Colonic mucosa (tissue), 4 donors: ENCODE measurements at regions not wholly inside any gene's neighbourhood (a gene's known extent, or its start where the extent isn't known, plus 50 kb on each side); places are given as distances from the start of the nearest gene placed in this dataset.

ENCODE experiments used
- DNase-seq: peaks from one replicate; pipeline ENCODE4 v3.0.0-alpha.2; 2020
- H3K27ac ChIP-seq: fragments of 200-600 bp; one replicate; pipeline ENCODE4 v1.8.0; 2021
- H3K27me3 ChIP-seq: fragments of 200-600 bp; one replicate; pipeline ENCODE4 v1.8.0; 2021
- H3K36me3 ChIP-seq: fragments of 200-600 bp; one replicate; pipeline ENCODE4 v1.8.0; 2021
- H3K4me1 ChIP-seq: fragments of 200-600 bp; one replicate; pipeline ENCODE4 v1.8.0; 2021; ENCODE audit warnings: mild to moderate bottlenecking
- H3K4me3 ChIP-seq: fragments of 200-600 bp; one replicate; pipeline ENCODE4 v1.8.0; 2021
- H3K9ac ChIP-seq, 2 donors: one replicate each; pipeline ENCODE4 v1.7.0; 2013; ENCODE audit warnings: control low read depth in 2 of 2, low read depth in 2 of 2, low read length in 2 of 2
- H3K9me3 ChIP-seq: fragments of 200-600 bp; one replicate; pipeline ENCODE4 v1.8.0; 2021
- intact Hi-C: fragments of 100-400 bp; cut with DNase I; formaldehyde crosslinking; loops from one replicate; pipeline ENCODE4 v1.14.1; 2022
- TF ChIP-seq, protein P1 (sequence below): fragments of 200-600 bp; IDR thresholded peaks from one replicate; pipeline ENCODE4 v1.8.0; 2022; ENCODE audit warnings: antibody characterized with exemption, mild to moderate bottlenecking
- donor health status: healthy.
- donor health status: DM: no; HTN: no; CAD: no.
- donor health status: DM: no; HTN: no; CAD: no.

DNA sequence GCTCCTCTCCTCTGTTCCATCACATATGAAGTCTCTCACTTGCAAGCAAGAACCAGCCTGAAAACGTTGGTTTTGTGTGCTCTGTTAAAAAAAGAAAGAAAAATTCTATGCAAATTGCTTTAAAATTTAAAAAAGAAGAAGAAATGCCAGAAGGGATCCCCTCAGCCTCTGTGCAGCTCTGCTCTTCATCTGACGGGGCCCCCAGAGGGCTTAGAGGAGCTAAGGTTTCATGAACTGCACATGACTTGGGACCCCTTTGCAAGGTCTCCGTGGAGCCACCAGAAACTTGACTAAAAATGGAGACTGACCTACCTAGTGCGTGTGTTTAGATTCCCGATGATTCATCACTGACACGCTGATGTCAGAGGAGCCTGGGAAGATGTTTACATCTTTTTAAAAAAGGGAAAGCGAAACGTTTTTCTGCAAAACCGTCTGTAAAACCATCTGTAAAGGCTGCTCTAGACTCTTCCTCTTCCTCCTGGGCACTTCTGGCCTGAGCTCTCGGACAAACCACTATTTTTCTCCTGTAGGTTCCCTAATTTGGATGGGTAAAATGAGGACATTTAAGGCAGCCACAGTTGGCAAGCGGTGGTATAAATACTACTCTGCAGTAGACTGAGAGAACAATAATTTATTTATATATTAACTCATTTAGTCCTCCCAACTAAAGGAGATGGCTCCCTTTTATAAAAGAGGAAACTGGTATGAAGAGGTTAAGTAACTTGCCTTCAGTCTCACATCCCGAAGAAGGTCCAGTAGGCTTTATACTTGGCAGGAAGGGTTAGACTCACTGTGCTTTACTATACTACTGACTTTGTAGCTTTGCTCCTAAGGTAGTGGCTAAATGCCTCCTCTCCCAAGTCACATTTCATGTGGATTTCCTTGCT, 67.2 kb upstream of the POLG start:
- Histone ChIP-seq H3K4me3 (no peak overlapping the region), H3K9me3 (no peaks in the 10 kb centered on the region), H3K27ac (no peak overlapping the region), H3K9ac (no peak overlapping the region), H3K4me1 (peaks cover 10% of the 10 kb centered on the region), H3K36me3 (no peaks in the 10 kb centered on the region), H3K27me3 (peaks cover 76% of the 10 kb centered on the region)
- intact Hi-C loops: no loop called here
- DNase-seq: no peak
- TF ChIP-seq, protein P1, sequence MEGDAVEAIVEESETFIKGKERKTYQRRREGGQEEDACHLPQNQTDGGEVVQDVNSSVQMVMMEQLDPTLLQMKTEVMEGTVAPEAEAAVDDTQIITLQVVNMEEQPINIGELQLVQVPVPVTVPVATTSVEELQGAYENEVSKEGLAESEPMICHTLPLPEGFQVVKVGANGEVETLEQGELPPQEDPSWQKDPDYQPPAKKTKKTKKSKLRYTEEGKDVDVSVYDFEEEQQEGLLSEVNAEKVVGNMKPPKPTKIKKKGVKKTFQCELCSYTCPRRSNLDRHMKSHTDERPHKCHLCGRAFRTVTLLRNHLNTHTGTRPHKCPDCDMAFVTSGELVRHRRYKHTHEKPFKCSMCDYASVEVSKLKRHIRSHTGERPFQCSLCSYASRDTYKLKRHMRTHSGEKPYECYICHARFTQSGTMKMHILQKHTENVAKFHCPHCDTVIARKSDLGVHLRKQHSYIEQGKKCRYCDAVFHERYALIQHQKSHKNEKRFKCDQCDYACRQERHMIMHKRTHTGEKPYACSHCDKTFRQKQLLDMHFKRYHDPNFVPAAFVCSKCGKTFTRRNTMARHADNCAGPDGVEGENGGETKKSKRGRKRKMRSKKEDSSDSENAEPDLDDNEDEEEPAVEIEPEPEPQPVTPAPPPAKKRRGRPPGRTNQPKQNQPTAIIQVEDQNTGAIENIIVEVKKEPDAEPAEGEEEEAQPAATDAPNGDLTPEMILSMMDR: no peak

DNA sequence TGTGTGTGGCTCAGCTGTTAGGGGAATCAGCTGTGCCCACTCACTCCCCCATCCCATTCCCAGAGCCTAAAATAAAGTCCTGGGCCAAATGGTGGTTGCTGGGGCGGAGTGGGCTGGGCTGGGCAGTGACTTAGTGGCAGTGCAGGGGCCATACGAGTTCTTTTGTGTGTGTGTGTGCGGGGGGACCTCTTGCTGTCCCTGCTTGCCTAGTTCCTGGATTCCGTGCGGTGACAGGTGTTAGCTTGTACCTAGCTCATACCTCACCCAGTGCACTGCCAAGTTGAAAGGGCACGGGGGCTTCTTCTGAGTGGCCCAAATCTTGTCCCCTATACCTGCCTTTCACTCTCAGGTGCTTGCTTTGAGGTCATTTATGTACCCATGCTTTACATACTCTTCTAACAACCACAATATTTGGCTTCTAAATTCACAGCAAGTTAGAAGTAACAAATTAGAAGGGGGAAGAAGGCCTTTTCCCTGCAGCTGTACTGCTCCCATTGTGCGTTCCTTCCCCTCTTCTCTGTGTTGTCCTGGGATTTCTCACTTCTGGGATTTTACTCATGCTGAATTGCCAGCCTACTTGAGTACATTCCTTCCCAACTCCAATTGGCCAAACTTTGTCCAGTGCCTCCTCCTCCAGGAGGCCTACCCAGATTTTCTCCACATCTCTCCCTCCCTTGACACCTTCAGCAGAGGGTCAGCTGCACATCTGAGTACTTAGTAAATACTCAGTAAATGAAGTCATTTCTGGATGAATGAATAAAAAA, 66.3 kb upstream of the POLG start:
- Histone ChIP-seq H3K36me3 (no peaks in the 10 kb centered on the region), H3K4me1 (peaks cover 9% of the 10 kb centered on the region), H3K9ac (no peak overlapping the region), H3K4me3 (no peak overlapping the region), H3K27ac (no peak overlapping the region), H3K27me3 (peaks cover 67% of the 10 kb centered on the region), H3K9me3 (no peaks in the 10 kb centered on the region)
- no peak for DNase-seq
- TF ChIP-seq, protein P1: no peak
- intact Hi-C loops: no loop called here

DNA sequence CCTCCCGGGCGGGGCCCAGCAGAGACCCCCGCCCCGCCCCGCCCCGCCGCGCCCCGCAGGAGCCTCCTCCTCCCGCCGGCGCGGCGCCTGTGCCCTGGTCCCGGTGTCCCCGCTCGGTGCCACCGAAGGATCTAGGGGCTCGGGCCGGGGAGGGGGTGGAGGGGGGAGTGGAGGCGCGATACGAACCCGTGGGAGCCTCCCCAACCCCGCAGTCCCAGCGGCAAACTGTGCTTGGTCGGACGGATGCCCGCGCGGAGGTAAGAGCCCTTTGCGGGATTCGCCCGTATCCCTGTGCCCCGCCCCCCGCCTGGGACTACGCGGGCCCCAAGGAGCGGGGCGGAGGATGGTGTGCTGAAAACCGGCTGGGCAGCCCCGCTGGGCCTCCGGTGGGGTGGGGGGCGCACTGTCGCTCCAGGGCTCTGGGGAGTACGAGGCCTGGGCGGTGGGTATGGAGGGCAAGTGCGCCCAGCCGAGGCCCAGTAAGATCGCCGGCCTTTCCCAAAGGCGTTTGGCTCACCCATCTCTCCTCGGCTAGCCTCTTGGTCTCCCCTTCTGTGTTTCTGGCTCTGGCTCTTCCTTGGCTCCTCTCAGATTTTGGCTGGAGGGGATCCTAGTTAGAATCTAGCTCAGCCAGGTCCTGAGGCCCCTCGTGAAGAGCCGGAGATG, 65.6 kb upstream of the POLG start:
- TF ChIP-seq, protein P1: no peak
- Histone ChIP-seq H3K27me3 (peaks cover 60% of the 10 kb centered on the region), H3K4me1 (peaks cover 9% of the 10 kb centered on the region), H3K9me3 (no peaks in the 10 kb centered on the region), H3K36me3 (no peaks in the 10 kb centered on the region), H3K4me3 (peak overlapping the region; percentile 33), H3K9ac (no peak overlapping the region), H3K27ac (no peak overlapping the region)
- intact Hi-C loops: no loop called here
- no peak for DNase-seq

DNA sequence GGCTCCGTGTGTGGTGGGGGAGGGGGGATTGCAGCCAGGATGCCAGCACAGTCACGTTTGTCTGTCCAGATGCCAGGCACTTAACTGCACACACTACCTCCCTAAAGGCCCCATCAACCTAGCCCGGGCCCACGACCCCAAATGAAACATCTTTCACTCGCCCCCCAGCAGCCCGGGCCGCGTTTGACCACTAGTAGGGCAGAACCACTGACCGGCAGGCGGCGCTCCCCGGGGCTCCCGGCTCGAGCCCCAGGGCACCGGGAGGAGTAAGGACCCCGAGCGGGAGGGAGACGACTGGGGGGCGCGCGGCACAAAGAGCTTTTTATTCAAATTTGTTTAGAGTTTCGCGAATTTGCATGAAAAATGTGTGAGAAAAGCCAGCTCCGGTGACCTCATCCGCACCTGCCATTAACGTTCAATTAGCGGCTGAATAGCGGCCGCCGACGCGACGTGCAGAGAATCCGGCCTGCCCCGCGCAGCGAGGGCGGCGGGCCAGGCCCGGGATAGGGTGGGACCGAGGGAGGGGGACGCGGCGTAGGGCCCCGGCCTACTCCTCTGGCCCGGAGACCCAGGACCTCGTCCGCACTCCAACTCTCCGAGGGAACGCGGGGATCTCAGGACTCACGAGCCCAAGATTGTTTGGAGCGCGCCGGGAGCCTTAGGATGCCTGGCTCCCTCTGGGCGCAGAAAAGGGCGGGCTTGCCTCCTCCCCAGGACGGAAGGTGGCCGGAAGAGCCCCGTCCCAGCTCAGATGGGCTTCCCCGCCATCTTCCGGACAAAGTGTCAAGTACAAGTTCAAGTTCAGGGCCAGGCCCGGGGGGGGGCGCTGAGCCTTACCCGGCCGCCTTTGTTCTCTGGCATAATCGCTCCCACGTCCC, 64.9 kb upstream of the POLG start:
- intact Hi-C loops: no loop called here

More for the DNA sequence above, 64.9 kb upstream of the POLG start:
- Histone ChIP-seq H3K27me3 (peaks cover 54% of the 10 kb centered on the region), H3K36me3 (no peaks in the 10 kb centered on the region), H3K4me3 (peak overlapping the region; percentile 33), H3K27ac (no peak overlapping the region), H3K9ac (no peak overlapping the region), H3K4me1 (peaks cover 9% of the 10 kb centered on the region), H3K9me3 (no peaks in the 10 kb centered on the region)
- TF ChIP-seq, protein P1: peak; percentile 28
- DNase-seq: peak; percentile 27
